Sigmoid colon (tissue), 6 donors: ENCODE measurements at regions not wholly inside any gene's neighbourhood (a gene's known extent, or its start where the extent isn't known, plus 50 kb on each side); places are given as distances from the start of the nearest gene placed in this dataset.

Experiments used
- DNase-seq: peaks from one replicate; pipeline ENCODE4 v3.0.0-alpha.2; 2019
- H3K27ac ChIP-seq, 4 donors: fragments of 200-600 bp; sonication (generic); one replicate each; pipeline ENCODE4 v1.5.1; 2016 to 2019; ENCODE audit warnings: mild to moderate bottlenecking in 1 of 4
- H3K27me3 ChIP-seq, 3 donors: fragments of 200-600 bp; sonication (generic); one replicate each; pipeline ENCODE4 v1.5.1; 2019; ENCODE audit warnings: mild to moderate bottlenecking in 1 of 3
- H3K36me3 ChIP-seq, 4 donors: fragments of 200-600 bp; sonication (generic); one replicate each; pipeline ENCODE4 v1.5.1; 2016 to 2019
- H3K4me1 ChIP-seq, 4 donors: fragments of 200-600 bp; sonication (generic); one replicate each; pipeline ENCODE4 v1.5.1; 2017 to 2019
- H3K4me3 ChIP-seq, 4 donors: fragments of 200-600 bp; sonication (generic); one replicate each; pipeline ENCODE4 v1.5.1; 2017 to 2019; ENCODE audit warnings: mild to moderate bottlenecking in 2 of 4, moderate library complexity in 1 of 4
- H3K9me3 ChIP-seq, 4 donors: fragments of 200-600 bp in 3 of 4; sonication (generic) in 3 of 4; one replicate each; pipeline versions ENCODE4 v1.5.1 to v1.6.1; 2013 to 2019
- EP300 ChIP-seq, 4 donors: sonication (generic); formaldehyde crosslinking; IDR thresholded peaks; one replicate each; pipeline ENCODE4 v1.6.1; 2017; ENCODE audit warnings: antibody characterized with exemption in 4 of 4
- POLR2A ChIP-seq, 2 donors: fragments of 450-650 bp; IDR thresholded peaks; one replicate each; pipeline ENCODE4 v1.6.1; 2016; ENCODE audit warnings: antibody characterized with exemption in 2 of 2, mild to moderate bottlenecking in 2 of 2, moderate library complexity in 2 of 2
- POLR2AphosphoS5 ChIP-seq, 4 donors: sonication (generic); formaldehyde crosslinking; IDR thresholded peaks; one replicate each; pipeline ENCODE4 v1.6.1; 2017; ENCODE audit warnings: antibody characterized with exemption in 4 of 4
- WGBS, 2 donors: extraction: QIAGEN DNeasy Blood & Tissue Kit; methylation state at CpG; one replicate each; pipeline ENCODE4 v1.1.7; 2013; 5-methylcytosine and 5-hydroxymethylcytosine counted together
- intact Hi-C: fragments of 100-400 bp; cut with DNase I; formaldehyde crosslinking; loops from one replicate; pipeline ENCODE4 v1.15.1; 2023
- TF ChIP-seq, protein P1 (sequence below), 4 experiments: fragments of 450-650 bp in 3 of 4; fragments of 200-600 bp in 1 of 4; IDR thresholded peaks; one replicate each; pipeline ENCODE4 v1.5.1; 2016 to 2019; ENCODE audit warnings: antibody characterized with exemption in 4 of 4, mild to moderate bottlenecking in 3 of 4, moderate library complexity in 2 of 4
- donor health status: healthy with polysubstance abuse.
- donor health status: healthy.

DNA sequence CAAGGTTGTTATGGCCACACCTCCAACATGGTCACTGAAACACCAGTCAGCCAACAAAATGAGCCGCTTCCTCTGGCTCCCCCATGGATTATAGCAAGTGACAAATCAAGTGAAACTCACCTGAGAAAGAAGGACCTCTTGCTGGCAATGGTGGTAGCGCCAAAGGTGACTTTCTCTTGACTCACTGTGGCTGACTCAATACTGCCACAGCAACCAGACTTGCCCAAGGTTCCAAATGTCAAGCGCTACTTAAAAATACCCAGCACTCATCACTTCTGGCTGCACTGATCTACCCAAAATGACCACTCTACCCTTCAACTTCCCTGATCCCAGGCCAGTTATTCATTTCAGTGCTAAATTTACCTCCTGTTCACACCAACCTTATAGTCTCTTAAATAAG is 495.5 kb downstream of the FOXO1 start:
- Histone ChIP-seq H3K9me3 (no peaks in the 10 kb centered on the region), H3K27ac (no peak overlapping the region), H3K4me1 (peaks cover 0 to 10% (median 7%) of the 10 kb centered on the region in 4 donors), H3K4me3 (no peak overlapping the region), H3K27me3 (peaks cover 0 to 11% (median 0%) of the 10 kb centered on the region in 3 donors), H3K36me3 (no peaks in the 10 kb centered on the region)
- WGBS, 2 donors: 94 to 97% methylated on average over 3 of the region's 3 CpGs
- no peak for DNase-seq
- intact Hi-C loops: no loop called here
- no peak for TF ChIP-seq POLR2A (IDR thresholded peaks at IDR 0.05)
- no peak for TF ChIP-seq POLR2AphosphoS5 (IDR thresholded peaks at IDR 0.05)

GRCh38 chr13:40171566-40171965 is 494.9 kb downstream of the FOXO1 start:
- no peaks in the 10 kb centered on the region for H3K9me3 ChIP-seq
- 94 to 99% methylated on average over 2 of the region's 2 CpGs for WGBS, 2 donors
- H3K27ac ChIP-seq: no peak overlapping the region
- peaks cover 0 to 11% (median 0%) of the 10 kb centered on the region in 3 donors for H3K27me3 ChIP-seq
- H3K4me1 ChIP-seq: peaks cover 0 to 10% (median 7%) of the 10 kb centered on the region in 4 donors
- intact Hi-C loops: no loop called here
- H3K36me3 ChIP-seq: no peaks in the 10 kb centered on the region
- no peak overlapping the region for H3K4me3 ChIP-seq
- TF ChIP-seq EP300 (IDR thresholded peaks at IDR 0.05) (no peak), POLR2AphosphoS5 (IDR thresholded peaks at IDR 0.05) (no peak), POLR2A (IDR thresholded peaks at IDR 0.05) (no peak)
- TF ChIP-seq, protein P1, sequence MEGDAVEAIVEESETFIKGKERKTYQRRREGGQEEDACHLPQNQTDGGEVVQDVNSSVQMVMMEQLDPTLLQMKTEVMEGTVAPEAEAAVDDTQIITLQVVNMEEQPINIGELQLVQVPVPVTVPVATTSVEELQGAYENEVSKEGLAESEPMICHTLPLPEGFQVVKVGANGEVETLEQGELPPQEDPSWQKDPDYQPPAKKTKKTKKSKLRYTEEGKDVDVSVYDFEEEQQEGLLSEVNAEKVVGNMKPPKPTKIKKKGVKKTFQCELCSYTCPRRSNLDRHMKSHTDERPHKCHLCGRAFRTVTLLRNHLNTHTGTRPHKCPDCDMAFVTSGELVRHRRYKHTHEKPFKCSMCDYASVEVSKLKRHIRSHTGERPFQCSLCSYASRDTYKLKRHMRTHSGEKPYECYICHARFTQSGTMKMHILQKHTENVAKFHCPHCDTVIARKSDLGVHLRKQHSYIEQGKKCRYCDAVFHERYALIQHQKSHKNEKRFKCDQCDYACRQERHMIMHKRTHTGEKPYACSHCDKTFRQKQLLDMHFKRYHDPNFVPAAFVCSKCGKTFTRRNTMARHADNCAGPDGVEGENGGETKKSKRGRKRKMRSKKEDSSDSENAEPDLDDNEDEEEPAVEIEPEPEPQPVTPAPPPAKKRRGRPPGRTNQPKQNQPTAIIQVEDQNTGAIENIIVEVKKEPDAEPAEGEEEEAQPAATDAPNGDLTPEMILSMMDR (IDR thresholded peaks at IDR 0.05): no peak
- DNase-seq: no peak

DNA sequence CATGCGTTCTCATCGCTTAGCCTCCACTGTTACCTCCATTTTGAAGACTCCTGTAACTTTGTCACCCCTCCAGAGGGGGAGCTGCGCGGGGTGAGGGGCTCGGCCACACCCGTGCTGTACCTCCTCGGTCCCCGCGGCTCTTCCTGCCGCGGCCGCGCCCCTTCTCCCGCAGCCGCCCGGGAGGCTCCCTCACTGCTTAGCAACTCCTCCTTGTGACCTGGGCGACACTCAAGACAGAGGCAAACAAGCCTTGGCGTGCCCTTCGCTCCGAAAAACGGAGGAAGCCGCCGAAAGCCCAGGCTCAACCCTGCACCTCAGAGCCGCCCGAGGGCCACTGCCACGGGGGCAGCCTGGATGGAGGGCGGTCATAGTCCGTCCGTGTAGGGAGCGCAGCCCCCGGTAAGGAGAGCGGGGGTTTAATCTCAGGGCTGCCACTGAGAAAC is 494.3 kb downstream of the FOXO1 start:
- 20 to 34% methylated on average over 32 of the region's 32 CpGs for WGBS, 2 donors
- Histone ChIP-seq H3K4me1 (peaks cover 0 to 7% (median 4%) of the 10 kb centered on the region in 4 donors), H3K27me3 (peaks cover 0 to 11% (median 0%) of the 10 kb centered on the region in 3 donors), H3K4me3 (no peak overlapping the region), H3K9me3 (no peaks in the 10 kb centered on the region), H3K27ac (no peak overlapping the region), H3K36me3 (no peaks in the 10 kb centered on the region)
- no peak for DNase-seq
- no peak for TF ChIP-seq POLR2AphosphoS5 (IDR thresholded peaks at IDR 0.05)
- TF ChIP-seq, protein P1 (IDR thresholded peaks at IDR 0.05): no peak
- TF ChIP-seq POLR2A (IDR thresholded peaks at IDR 0.05): no peak
- no peak for TF ChIP-seq EP300 (IDR thresholded peaks at IDR 0.05)
- intact Hi-C loops: no loop called here

DNA sequence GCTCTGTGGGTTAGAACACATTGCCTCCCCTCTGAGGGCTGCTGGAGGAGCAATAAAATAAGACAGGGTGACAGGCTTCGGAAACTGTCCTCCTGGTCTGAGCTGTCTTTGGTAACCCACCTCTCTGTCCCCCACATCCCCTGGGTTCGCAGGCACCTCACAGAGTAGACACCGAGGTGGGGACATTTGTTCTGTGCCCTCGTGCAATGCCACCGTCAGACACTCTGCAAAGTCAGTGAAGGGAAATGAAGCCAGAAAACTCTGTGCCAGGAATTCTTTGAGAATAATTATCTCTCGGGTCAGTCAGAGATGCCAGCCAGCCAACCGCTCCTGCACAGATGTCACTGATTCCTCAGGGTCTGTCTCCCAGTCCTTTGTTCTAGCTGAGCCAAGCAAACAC is 493.6 kb downstream of the FOXO1 start:
- no peak for TF ChIP-seq POLR2AphosphoS5 (IDR thresholded peaks at IDR 0.05)
- TF ChIP-seq EP300 (IDR thresholded peaks at IDR 0.05): no peak
- TF ChIP-seq, protein P1 (IDR thresholded peaks at IDR 0.05): no peak
- no peak for TF ChIP-seq POLR2A (IDR thresholded peaks at IDR 0.05)
- Histone ChIP-seq H3K36me3 (no peaks in the 10 kb centered on the region), H3K27me3 (peaks cover 0 to 11% (median 0%) of the 10 kb centered on the region in 3 donors), H3K4me1 (no peaks in the 10 kb centered on the region), H3K4me3 (no peak overlapping the region), H3K27ac (no peak overlapping the region), H3K9me3 (no peaks in the 10 kb centered on the region)
- no peak for DNase-seq
- intact Hi-C loops: no loop called here
- WGBS, 2 donors: 78 to 91% methylated on average over 7 of the region's 7 CpGs

DNA sequence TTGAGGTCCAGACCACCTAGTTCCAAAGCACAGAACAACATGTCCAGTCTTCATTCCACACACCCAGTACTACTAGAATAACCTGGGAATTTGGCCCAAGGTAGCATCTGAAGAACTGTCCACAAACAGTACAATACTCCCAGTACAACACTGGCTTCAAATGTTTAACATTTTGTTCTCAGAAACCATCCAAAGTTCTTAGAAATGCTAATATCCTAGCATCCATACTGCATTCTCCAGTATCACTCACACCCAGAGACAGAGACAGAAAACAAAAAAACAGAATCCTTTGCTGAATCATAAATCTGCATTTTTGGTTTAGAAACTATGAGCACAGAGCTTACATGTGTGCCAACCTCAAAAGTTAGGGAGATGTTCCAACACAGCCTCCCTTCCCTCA is 490.8 kb downstream of the FOXO1 start:
- H3K36me3 ChIP-seq: no peaks in the 10 kb centered on the region
- no peak overlapping the region for H3K4me3 ChIP-seq
- H3K9me3 ChIP-seq: no peaks in the 10 kb centered on the region
- peak overlapping the region in 1 of 4 donors; percentile 64 for H3K27ac ChIP-seq
- no peaks in the 10 kb centered on the region for H3K4me1 ChIP-seq
- H3K27me3 ChIP-seq: peaks cover 0 to 11% (median 0%) of the 10 kb centered on the region in 3 donors
- DNase-seq: no peak
- intact Hi-C loops: no loop called here
- no peak for TF ChIP-seq POLR2AphosphoS5 (IDR thresholded peaks at IDR 0.05)
- no peak for TF ChIP-seq EP300 (IDR thresholded peaks at IDR 0.05)
- no peak for TF ChIP-seq POLR2A (IDR thresholded peaks at IDR 0.05)
- TF ChIP-seq, protein P1 (IDR thresholded peaks at IDR 0.05): no peak
